GM12892 (cell line): ENCODE measurements at regions not wholly inside any gene's neighbourhood (a gene's known extent, or its start where the extent isn't known, plus 50 kb on each side); places are given as distances from the start of the nearest gene placed in this dataset.

Experiments used
- POLR2A ChIP-seq: IDR thresholded peaks from 2 replicates; pipeline ENCODE4 v1.6.1; 2011; ENCODE audit warnings: low read depth, low read length, control low read depth
- POLR2AphosphoS5 ChIP-seq: IDR thresholded peaks from 2 replicates; pipeline ENCODE4 v1.6.1; 2011; ENCODE audit warnings: low read depth, low read length, control low read depth

DNA sequence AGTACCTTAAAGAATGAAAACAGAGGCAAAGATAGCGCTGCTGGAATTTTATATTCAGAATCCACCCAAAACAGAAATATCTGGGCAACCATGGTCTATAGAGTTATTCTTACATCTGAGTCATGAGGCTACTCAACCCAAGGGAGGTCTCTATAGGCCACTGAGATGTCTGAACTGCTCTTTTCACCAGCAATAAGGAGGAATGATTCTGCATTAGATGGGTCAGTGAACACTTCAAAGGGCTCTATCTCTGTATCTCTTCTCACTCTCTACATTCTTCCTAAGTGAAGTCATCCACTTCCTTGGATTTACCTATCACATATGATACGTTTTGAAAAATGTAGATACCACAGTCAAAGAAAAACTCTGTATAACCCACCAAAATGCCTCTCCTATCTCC, 90.2 kb upstream of the NGF start:
- TF ChIP-seq POLR2A (no peak), POLR2AphosphoS5 (no peak)
